Ishikawa (cell line): ENCODE measurements at regions not wholly inside any gene's neighbourhood (a gene's known extent, or its start where the extent isn't known, plus 50 kb on each side); places are given as distances from the start of the nearest gene placed in this dataset.
A peak's percentile ranks its signal among the peaks of the same experiment; 100 is the strongest.

Experiments
- CEBPB ChIP-seq: IDR thresholded peaks from 2 replicates; pipeline ENCODE4 v1.6.1; 2012
- EP300 ChIP-seq: IDR thresholded peaks from 2 replicates; pipeline ENCODE4 v1.6.1; 2012; ENCODE audit warnings: borderline replicate concordance
- NFIC ChIP-seq: IDR thresholded peaks from 2 replicates; pipeline ENCODE4 v1.6.1; 2012
- RAD21 ChIP-seq: IDR thresholded peaks from 2 replicates; pipeline ENCODE4 v1.6.1; 2012; ENCODE audit warnings: low read depth
- TCF12 ChIP-seq: IDR thresholded peaks from 2 replicates; pipeline ENCODE4 v1.6.1; 2012; ENCODE audit warnings: low read depth
- TEAD4 ChIP-seq: IDR thresholded peaks from 2 replicates; pipeline ENCODE4 v1.6.1; 2012

DNA sequence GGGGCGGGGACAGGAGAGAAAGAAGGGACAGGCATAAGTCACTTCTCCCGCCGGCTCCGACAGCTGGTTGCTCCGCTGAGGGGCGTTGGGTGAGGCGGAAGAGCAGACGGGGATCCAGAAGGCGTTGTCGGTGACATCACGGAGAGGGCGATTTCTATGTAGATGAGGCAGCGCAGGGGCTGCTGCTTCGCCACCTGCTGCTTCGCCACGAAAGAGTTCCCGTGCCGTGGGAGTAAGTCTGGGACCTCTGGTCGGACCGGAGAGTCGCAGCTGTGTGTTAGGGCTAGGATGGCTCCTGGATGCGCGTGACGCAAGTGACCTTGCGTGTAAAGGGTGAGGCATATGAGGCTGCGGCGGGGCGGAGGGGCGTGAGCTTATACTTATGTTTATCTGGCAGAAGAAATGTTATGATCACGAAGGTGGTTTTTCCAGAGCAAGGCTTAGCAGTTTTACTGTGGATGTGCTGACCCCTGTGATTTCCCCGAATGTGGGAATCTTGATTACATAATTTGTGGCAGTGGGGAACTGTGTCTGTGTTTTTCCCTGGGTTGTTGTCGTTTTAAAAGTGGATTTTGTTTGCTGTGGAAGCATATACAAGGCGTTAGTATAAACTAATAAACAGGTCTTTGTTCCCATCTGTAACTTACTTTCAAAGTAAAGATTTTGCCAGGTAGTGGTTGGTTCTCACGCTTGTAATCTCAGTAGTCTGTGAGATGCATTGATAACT, 52.8 kb downstream of the PPIAL4A start:
- TF ChIP-seq TCF12: 0 out of 2 replicates have a peak, but pooled peaks have one; percentile 13
- 0 out of 2 replicates have a peak, but pooled peaks have one; percentile 22 for TF ChIP-seq CEBPB

DNA sequence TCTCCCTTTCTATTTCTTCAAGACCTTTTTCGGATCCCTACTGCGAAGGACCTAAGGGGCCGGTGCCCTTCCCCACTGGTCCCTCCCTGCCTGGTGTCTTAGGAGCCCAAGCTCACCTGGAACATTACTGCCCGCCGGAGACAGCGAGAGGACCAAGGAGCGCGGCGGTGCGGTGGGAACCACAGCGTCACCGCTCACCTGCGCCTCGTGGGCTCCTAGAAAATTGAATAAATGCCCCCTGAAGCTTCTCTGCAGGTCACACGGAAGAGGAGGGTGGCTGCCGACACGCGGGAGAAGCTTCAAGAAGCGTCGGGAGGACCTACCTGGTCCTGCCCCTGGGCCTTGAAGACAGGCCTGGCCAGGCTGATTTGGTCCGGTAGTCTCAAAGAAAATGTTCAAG, 65.2 kb downstream of the PPIAL4A start:
- TF ChIP-seq EP300: no peak
- TF ChIP-seq NFIC: no peak

DNA sequence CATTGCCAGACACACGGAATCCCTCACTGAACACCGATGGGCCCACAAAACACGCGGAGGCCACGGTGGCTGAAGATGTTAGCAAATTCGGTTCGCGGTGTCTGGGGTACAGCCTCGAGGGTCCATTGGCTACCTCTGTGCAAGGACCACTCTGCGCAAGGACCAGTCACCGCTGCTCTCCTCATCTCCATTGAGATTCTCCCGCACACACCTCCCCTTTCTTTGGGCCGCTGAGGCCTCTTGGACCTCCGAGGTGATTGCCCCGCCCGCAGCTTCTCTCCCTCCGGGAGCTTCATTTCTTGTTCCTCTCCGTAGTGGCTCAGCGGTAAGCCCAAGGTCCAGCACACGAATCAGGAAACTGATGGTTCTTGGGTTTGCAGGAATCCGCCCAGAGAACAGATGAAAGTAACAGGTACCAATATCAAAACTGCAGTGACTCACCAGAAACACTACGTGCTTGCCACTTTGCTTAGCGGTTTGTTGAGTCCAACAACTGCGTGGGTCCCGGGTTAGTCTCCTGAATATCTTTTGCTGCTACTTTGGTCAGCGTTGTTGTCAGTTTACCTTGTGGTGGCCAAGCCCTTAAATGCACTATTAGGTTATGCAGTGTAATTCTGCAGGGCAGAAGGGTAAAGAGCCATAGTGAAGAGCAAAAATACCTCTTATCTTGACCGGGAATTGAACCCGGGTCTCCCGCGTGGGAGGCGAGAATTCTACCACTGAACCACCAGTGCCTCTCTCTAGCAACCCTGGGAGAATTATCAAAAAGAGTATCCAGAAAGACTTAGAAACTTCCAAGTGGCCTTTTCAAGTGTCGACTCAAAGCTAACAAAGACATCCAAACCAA, 126.8 kb downstream of the PPIAL4A start:
- peak; percentile 84 for TF ChIP-seq TEAD4

DNA sequence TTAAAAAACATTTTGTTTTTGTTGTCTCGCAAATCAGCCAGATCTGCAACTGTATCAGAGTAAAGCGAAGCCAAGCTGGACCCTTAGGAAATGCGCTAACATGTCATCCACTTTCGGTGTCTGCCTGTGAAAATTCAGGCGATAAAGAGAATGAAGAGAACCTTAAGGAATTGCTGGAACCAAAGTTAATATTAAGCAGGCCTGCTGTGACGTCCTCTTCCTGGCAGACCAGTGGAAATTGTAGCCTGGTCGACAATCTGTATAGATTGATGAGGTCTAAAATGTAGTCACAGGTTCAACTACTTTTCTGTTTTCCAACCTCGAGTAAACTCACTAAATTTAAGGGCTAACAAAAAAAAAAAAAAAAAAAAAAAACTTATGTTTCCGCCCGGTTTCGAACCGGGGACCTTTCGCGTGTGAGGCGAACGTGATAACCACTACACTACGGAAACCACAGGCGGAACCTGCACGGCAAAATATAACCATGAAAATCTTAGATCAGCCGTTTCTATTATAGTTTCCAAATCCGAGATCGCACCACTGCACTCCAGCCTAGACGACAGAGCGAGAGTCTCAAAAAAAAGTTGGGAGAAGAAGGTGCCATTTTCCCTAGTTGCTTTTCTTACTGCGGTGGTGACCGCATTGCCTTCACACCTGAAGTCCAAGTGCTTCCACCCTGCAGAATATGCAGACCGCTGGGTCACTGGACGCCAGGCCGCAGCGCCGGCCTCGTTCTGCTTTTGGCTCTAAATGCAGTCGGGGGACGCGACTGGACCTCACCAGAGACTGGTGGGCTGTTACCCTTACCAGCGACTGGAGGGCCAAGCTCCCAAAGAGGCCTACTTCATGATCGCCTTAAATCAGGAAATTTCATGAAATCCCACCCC, 131.0 kb downstream of the PPIAL4A start:
- TF ChIP-seq TEAD4: peak; percentile 77

DNA sequence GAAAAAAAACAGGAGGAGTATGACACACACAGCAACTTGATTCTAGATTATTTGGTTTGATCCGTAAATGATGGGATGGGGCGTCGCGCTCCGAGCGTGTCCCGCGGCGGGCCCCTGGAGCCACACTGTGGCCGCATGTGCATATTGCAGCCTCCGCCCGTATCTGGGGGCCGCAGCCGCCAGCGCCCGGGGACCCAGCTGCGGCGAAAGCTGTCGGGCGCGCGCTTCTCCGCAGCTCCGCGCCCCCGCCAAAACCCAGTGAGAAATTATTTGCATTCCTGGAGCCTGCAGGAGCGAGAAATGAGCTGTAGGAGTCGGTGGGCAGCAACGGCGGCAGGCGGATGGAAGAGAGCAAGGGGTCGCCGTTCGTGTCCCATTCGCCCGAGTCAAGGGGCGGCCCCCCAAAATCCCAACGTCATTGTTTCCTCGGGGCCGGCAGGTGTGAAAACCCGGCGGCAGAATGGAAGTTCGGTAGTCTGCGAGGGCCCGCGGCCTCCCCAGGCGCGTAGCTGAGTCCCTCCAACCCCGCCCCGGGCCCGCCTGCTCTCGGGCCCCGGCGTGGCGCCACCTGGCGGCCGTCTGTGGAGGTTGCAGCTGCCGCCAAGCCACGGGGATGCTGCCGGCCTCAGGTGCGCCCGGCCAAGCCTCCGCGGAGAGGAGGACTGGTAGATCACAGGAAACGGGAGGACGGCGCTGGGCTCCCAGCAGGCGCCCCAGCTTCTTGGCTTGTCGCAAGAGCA, 86.8 kb downstream of the FAM72B start:
- TF ChIP-seq RAD21: peak; percentile 34
